HG02885 (cell line): ENCODE measurements at regions not wholly inside any gene's neighbourhood (a gene's known extent, or its start where the extent isn't known, plus 50 kb on each side); places are given as distances from the start of the nearest gene placed in this dataset.

Source experiments
- ATAC-seq: cut with Tn5 transposase; IDR thresholded peaks from one replicate; pipeline ENCODE4 v1.9.1; 2021; ENCODE audit warnings: mild to moderate bottlenecking; ENCODE audit not compliant: unreplicated experiment, poor library complexity

GRCh38 chr10:29925771-29926692 lies 133.4 kb downstream of the JCAD start:
- no peak for ATAC-seq

GRCh38 chr10:29924436-29924835 lies 134.9 kb downstream of the JCAD start:
- ATAC-seq: no peak

GRCh38 chr10:29923416-29923965 lies 135.9 kb downstream of the JCAD start:
- ATAC-seq: no peak

GRCh38 chr10:29922892-29923291 lies 136.5 kb downstream of the JCAD start:
- no peak for ATAC-seq

GRCh38 chr10:29922226-29922625 lies 137.2 kb downstream of the JCAD start:
- ATAC-seq: no peak

GRCh38 chr10:29921071-29921446 lies 138.3 kb downstream of the JCAD start:
- ATAC-seq: no peak

GRCh38 chr10:29920408-29921070 lies 138.8 kb downstream of the JCAD start:
- ATAC-seq: no peak

GRCh38 chr10:29918623-29919400 lies 140.6 kb downstream of the JCAD start:
- ATAC-seq: no peak

GRCh38 chr10:29917311-29917710 lies 142.1 kb downstream of the JCAD start:
- ATAC-seq: no peak

GRCh38 chr10:29916669-29917068 lies 142.7 kb downstream of the JCAD start:
- no peak for ATAC-seq

- ATAC-seq: no peak
These were observed 144.2 kb downstream of the JCAD start for GRCh38 chr10:29914986-29915785.

GRCh38 chr10:29908962-29909361 lies 150.4 kb downstream of the JCAD start:
- ATAC-seq: no peak

- no peak for ATAC-seq
These were observed 158.5 kb downstream of the JCAD start for GRCh38 chr10:29900865-29901264.

GRCh38 chr10:29897999-29898716 lies 161.2 kb downstream of the JCAD start:
- no peak for ATAC-seq

GRCh38 chr10:29897430-29897829 lies 162.0 kb downstream of the JCAD start:
- ATAC-seq: no peak

- ATAC-seq: no peak
These were observed 163.3 kb downstream of the JCAD start for GRCh38 chr10:29896053-29896452.

- no peak for ATAC-seq
These were observed 163.9 kb downstream of the JCAD start for GRCh38 chr10:29895456-29895855.

- ATAC-seq: no peak
These were observed 171.1 kb downstream of the JCAD start for GRCh38 chr10:29888321-29888720.

- no peak for ATAC-seq
These were observed 173.1 kb downstream of the JCAD start for GRCh38 chr10:29886299-29886698.
